Colonic mucosa (tissue), 4 donors: ENCODE measurements at regions not wholly inside any gene's neighbourhood (a gene's known extent, or its start where the extent isn't known, plus 50 kb on each side); places are given as distances from the start of the nearest gene placed in this dataset.

Experiments
- DNase-seq: peaks from one replicate; pipeline ENCODE4 v3.0.0-alpha.2; 2020
- H3K27ac ChIP-seq: fragments of 200-600 bp; one replicate; pipeline ENCODE4 v1.8.0; 2021
- H3K27me3 ChIP-seq: fragments of 200-600 bp; one replicate; pipeline ENCODE4 v1.8.0; 2021
- H3K36me3 ChIP-seq: fragments of 200-600 bp; one replicate; pipeline ENCODE4 v1.8.0; 2021
- H3K4me1 ChIP-seq: fragments of 200-600 bp; one replicate; pipeline ENCODE4 v1.8.0; 2021; ENCODE audit warnings: mild to moderate bottlenecking
- H3K4me3 ChIP-seq: fragments of 200-600 bp; one replicate; pipeline ENCODE4 v1.8.0; 2021
- H3K9ac ChIP-seq, 2 donors: one replicate each; pipeline ENCODE4 v1.7.0; 2013; ENCODE audit warnings: control low read depth in 2 of 2, low read depth in 2 of 2, low read length in 2 of 2
- H3K9me3 ChIP-seq: fragments of 200-600 bp; one replicate; pipeline ENCODE4 v1.8.0; 2021
- CTCF ChIP-seq: fragments of 200-600 bp; IDR thresholded peaks from one replicate; pipeline ENCODE4 v1.8.0; 2022; ENCODE audit warnings: antibody characterized with exemption, mild to moderate bottlenecking
- intact Hi-C: fragments of 100-400 bp; cut with DNase I; formaldehyde crosslinking; loops from one replicate; pipeline ENCODE4 v1.14.1; 2022
- donor health status: healthy.
- donor health status: DM: no; HTN: no; CAD: no.
- donor health status: DM: no; HTN: no; CAD: no.

GRCh38 chr5:135207866-135208265 is 173.8 kb upstream of the PITX1 start:
- Histone ChIP-seq H3K9ac (no peak overlapping the region), H3K36me3 (no peaks in the 10 kb centered on the region), H3K4me3 (no peak overlapping the region), H3K4me1 (no peaks in the 10 kb centered on the region), H3K27me3 (no peaks in the 10 kb centered on the region), H3K27ac (peak overlapping the region; percentile 39), H3K9me3 (no peaks in the 10 kb centered on the region)
- DNase-seq, result peak; percentile 4
- intact Hi-C loops, result loop anchor here (5.0 kb wide), 1 partner anchor 124 kb away; no protein-coding TSS in a partner anchor
- TF ChIP-seq CTCF, result no peak

- H3K27ac ChIP-seq, result no peak overlapping the region
- H3K4me1 ChIP-seq, result no peaks in the 10 kb centered on the region
- DNase-seq, result peak; percentile 7
- no peaks in the 10 kb centered on the region for H3K9me3 ChIP-seq
- no peak overlapping the region for H3K4me3 ChIP-seq
- intact Hi-C loops, result loop anchor here (5.0 kb wide), 1 partner anchor 125 kb away; no protein-coding TSS in a partner anchor
- H3K36me3 ChIP-seq, result no peaks in the 10 kb centered on the region
- TF ChIP-seq CTCF, result no peak
- H3K27me3 ChIP-seq, result no peaks in the 10 kb centered on the region
- H3K9ac ChIP-seq, result no peak overlapping the region
Observed at GRCh38 chr5:135206862-135207261, 172.8 kb upstream of the PITX1 start.

GRCh38 chr5:135205632-135206349 is 171.8 kb upstream of the PITX1 start:
- H3K9me3 ChIP-seq, result no peaks in the 10 kb centered on the region
- H3K27me3 ChIP-seq, result no peaks in the 10 kb centered on the region
- H3K36me3 ChIP-seq, result no peaks in the 10 kb centered on the region
- H3K9ac ChIP-seq, result no peak overlapping the region
- TF ChIP-seq CTCF, result no peak
- H3K4me3 ChIP-seq, result no peak overlapping the region
- no peak overlapping the region for H3K27ac ChIP-seq
- intact Hi-C loops, result loop anchor here (5.0 kb wide), 1 partner anchor 127 kb away; no protein-coding TSS in a partner anchor
- DNase-seq, result peak; percentile 7
- no peaks in the 10 kb centered on the region for H3K4me1 ChIP-seq

- peak; percentile 10 for DNase-seq
- TF ChIP-seq CTCF, result peak; percentile 51
- H3K4me3 ChIP-seq, result no peak overlapping the region
- H3K4me1 ChIP-seq, result no peaks in the 10 kb centered on the region
- H3K9me3 ChIP-seq, result no peaks in the 10 kb centered on the region
- H3K27ac ChIP-seq, result no peak overlapping the region
- no peaks in the 10 kb centered on the region for H3K36me3 ChIP-seq
- no peak overlapping the region for H3K9ac ChIP-seq
- intact Hi-C loops, result no loop called here
- H3K27me3 ChIP-seq, result no peaks in the 10 kb centered on the region
Observed at GRCh38 chr5:135204151-135204600, 170.1 kb upstream of the PITX1 start.

- H3K9ac ChIP-seq, result no peak overlapping the region
- no peak overlapping the region for H3K4me3 ChIP-seq
- intact Hi-C loops, result no loop called here
- no peaks in the 10 kb centered on the region for H3K4me1 ChIP-seq
- no peaks in the 10 kb centered on the region for H3K36me3 ChIP-seq
- no peak overlapping the region for H3K27ac ChIP-seq
- TF ChIP-seq CTCF, result peak; percentile 38
- no peaks in the 10 kb centered on the region for H3K9me3 ChIP-seq
- DNase-seq, result no peak
- no peaks in the 10 kb centered on the region for H3K27me3 ChIP-seq
Observed at GRCh38 chr5:135203593-135204036, 169.6 kb upstream of the PITX1 start.
